Kidney (tissue), 13 donors: ENCODE measurements at regions not wholly inside any gene's neighbourhood (a gene's known extent, or its start where the extent isn't known, plus 50 kb on each side); places are given as distances from the start of the nearest gene placed in this dataset.

Experiments used
- DNase-seq, 5 donors: peaks; one replicate each; pipeline ENCODE4 v3.0.0-alpha.2; 2013 to 2020
- FAIRE-seq: peaks from 2 replicates; lab custom pipeline; 2012; peaks lifted over from hg19 to GRCh38; lab: Jason Lieb, UNC
- H3K27ac ChIP-seq, 2 donors: one replicate each; pipeline ENCODE4 v1.7.0; 2013; ENCODE audit warnings: low read depth in 2 of 2, low read length in 2 of 2, inconsistent platforms in 1 of 2
- H3K27me3 ChIP-seq: one replicate; pipeline ENCODE4 v1.7.1; 2013; ENCODE audit warnings: low read length, inconsistent platforms; ENCODE audit not compliant: control insufficient read depth, insufficient read depth
- H3K36me3 ChIP-seq, 3 donors: one replicate each; pipeline versions ENCODE4 v1.7.0 to v1.7.1; 2013; ENCODE audit warnings: low read length in 3 of 3, control low read depth in 1 of 3, inconsistent platforms in 1 of 3; ENCODE audit not compliant: insufficient read depth in 3 of 3, control insufficient read depth in 2 of 3
- H3K4me1 ChIP-seq, 3 donors: one replicate each; pipeline versions ENCODE4 v1.7.0 to v1.7.1; 2013; ENCODE audit warnings: low read length in 3 of 3, inconsistent platforms in 1 of 3, low read depth in 1 of 3; ENCODE audit not compliant: control insufficient read depth in 2 of 3, insufficient read depth in 2 of 3
- H3K4me3 ChIP-seq, 3 donors: one replicate each; pipeline versions ENCODE4 v1.7.0 to v1.8.1; 2013; ENCODE audit warnings: low read length in 3 of 3, control low read depth in 1 of 3, inconsistent platforms in 1 of 3
- H3K9ac ChIP-seq, 3 donors: one replicate each; pipeline versions ENCODE4 v1.7.0 to v1.7.1; 2013; ENCODE audit warnings: low read length in 3 of 3, control low read depth in 1 of 3, inconsistent platforms in 1 of 3
- H3K9me3 ChIP-seq, 3 donors: one replicate each; pipeline versions ENCODE4 v1.7.0 to v1.7.1; 2013; ENCODE audit warnings: low read length in 3 of 3, control low read depth in 1 of 3, inconsistent platforms in 1 of 3; ENCODE audit not compliant: control insufficient read depth in 2 of 3, insufficient read depth in 1 of 3
- CTCF ChIP-seq: IDR thresholded peaks from 3 replicates; pipeline ENCODE4 v1.5.1; 2012; ENCODE audit warnings: mild to moderate bottlenecking, moderate library complexity, borderline replicate concordance; ENCODE audit not compliant: insufficient read depth; ENCODE audit errors: extremely low read depth
- intact Hi-C: fragments of 100-400 bp; cut with DNase I; formaldehyde crosslinking; loops from one replicate; pipeline ENCODE4 v1.11.1; 2022
- donor health status: control.
- donor health status: control.
- donor health status: control.
- donor health status: control.
- donor health status: control.
- donor health status: DM: yes; HTN: yes; CAD: no.
- donor health status: Normal renal cell carcinoma (clear cell type).

- no peak overlapping the region for H3K9ac ChIP-seq
- H3K4me1 ChIP-seq: peaks cover 0 to 4% (median 0%) of the 10 kb centered on the region in 3 donors
- no peak overlapping the region for H3K4me3 ChIP-seq
- no peaks in the 10 kb centered on the region for H3K27me3 ChIP-seq
- H3K27ac ChIP-seq: no peak overlapping the region
- intact Hi-C loops: no loop called here
- H3K9me3 ChIP-seq: no peaks in the 10 kb centered on the region
- H3K36me3 ChIP-seq: no peaks in the 10 kb centered on the region
- DNase-seq (no peak), FAIRE-seq (no peak)
- TF ChIP-seq CTCF: no peak
Observed at GRCh38 chr9:82363682-82364081, 375.1 kb downstream of the SPATA31D1 start.

- Histone ChIP-seq H3K27me3 (no peaks in the 10 kb centered on the region), H3K36me3 (no peaks in the 10 kb centered on the region), H3K9me3 (no peaks in the 10 kb centered on the region), H3K4me1 (peaks cover 0 to 4% (median 0%) of the 10 kb centered on the region in 3 donors), H3K27ac (no peak overlapping the region), H3K9ac (no peak overlapping the region), H3K4me3 (no peak overlapping the region)
- FAIRE-seq (no peak), DNase-seq (peak in 2 of 5 donors; percentile 10 to 15)
- intact Hi-C loops: no loop called here
- TF ChIP-seq CTCF: no peak
Observed at GRCh38 chr9:82367016-82367415, 378.4 kb downstream of the SPATA31D1 start.

DNA sequence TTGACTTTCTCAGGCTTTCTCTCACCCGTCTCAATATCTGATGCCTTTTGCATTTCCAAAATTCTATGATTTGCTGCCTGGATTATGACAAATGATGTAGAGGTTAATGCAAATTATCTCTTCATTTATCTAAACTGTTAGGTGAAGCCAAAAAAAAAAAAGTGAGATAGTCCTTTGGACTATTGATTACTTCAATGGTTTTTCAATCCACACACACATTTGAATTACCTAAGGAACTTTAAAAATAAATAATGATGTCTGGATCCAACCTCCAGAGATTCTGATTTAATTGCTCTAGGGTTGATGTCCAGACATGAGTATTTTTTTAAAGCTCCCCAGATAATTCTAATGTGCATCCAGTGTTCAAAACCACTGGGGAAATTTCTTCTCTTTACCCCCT, 379.4 kb downstream of the SPATA31D1 start:
- TF ChIP-seq CTCF: no peak
- no peaks in the 10 kb centered on the region for H3K36me3 ChIP-seq
- no peaks in the 10 kb centered on the region for H3K27me3 ChIP-seq
- no peaks in the 10 kb centered on the region for H3K9me3 ChIP-seq
- no peak overlapping the region for H3K4me3 ChIP-seq
- H3K9ac ChIP-seq: no peak overlapping the region
- FAIRE-seq (no peak), DNase-seq (no peak)
- intact Hi-C loops: no loop called here
- H3K27ac ChIP-seq: no peak overlapping the region
- H3K4me1 ChIP-seq: peaks cover 0 to 4% (median 0%) of the 10 kb centered on the region in 3 donors
